ENCODE measurements at regions not wholly inside any gene's neighbourhood (a gene's known extent, or its start where the extent isn't known, plus 50 kb on each side); places are given as distances from the start of the nearest gene placed in this dataset.

DNA sequence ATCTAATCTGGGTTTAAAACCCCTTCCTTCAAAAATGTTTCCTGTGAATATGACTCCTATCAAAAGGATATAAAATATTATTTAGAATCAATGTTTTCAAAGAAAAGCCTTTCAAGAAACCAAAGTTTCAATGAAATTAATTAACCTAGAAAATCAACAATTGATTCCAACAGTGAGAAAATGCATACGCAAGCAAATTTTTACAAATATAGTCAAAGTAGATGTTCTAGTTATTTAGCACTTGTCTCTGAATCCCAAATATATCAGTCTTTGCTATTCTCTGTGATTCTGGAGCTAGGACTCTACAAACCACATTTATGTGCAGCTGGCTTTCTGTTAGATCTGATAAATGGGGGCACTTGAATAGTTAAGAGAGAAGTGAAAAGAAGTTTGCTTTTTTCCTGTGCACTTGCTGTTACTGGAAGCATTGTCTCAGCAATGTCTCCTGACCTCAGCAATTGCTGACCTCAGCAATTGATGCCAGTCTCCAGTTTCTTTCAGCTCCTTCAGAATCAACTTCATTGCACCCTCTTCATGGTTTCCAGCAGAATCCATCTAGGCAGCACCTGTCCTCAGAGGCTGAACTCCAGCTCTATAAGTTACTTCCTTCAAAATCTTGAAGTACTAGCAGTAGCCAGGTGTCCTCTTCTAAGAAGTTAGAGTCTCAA is 879.9 kb upstream of the LRRN3 start:
- Mint-ChIP-seq H3K27ac (no peak overlapping the region), H3K36me3 (peaks cover 7% of the 10 kb centered on the region)

DNA sequence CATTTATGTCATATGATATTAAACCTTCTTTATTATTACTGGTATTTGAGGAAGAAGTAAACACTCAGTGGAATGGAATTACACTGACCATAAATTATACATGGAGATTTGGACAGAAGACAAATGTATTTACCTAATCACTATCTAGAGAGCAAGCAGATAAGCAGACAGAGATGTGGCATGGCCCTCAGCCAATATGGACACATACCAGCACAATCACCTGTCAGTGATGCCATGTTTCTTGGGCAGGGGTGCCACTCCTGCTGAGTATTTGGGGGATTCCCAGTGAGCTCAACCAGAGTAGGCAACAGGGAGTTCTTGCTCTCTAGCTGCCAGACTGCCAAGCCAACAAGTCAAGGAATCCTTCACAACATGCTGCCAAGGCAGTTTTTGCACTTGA is 866.3 kb upstream of the LRRN3 start:
- no peaks in the 10 kb centered on the region for H3K27me3 Mint-ChIP-seq (ENCODE audit: low read depth)
- H3K4me3 Mint-ChIP-seq = no peak overlapping the region
- H3K27ac Mint-ChIP-seq = no peak overlapping the region
- H3K9me3 Mint-ChIP-seq = no peaks in the 10 kb centered on the region
- no peak for TF ChIP-seq CTCF (IDR thresholded peaks at IDR 0.05; ENCODE audit: unreplicated experiment)
- DNase-seq (ENCODE audit: low spot score in 2 of 2, unreplicated experiment in 2 of 2) = no peak
- no peaks in the 10 kb centered on the region for H3K36me3 Mint-ChIP-seq
- peaks cover 14% of the 10 kb centered on the region for H3K4me1 Mint-ChIP-seq

More for the DNA sequence above, 879.9 kb upstream of the LRRN3 start:
- H3K9me3 Mint-ChIP-seq = peaks cover 28% of the 10 kb centered on the region
- TF ChIP-seq CTCF (IDR thresholded peaks at IDR 0.05; ENCODE audit: unreplicated experiment) = no peak
- no peak overlapping the region for H3K4me3 Mint-ChIP-seq
- DNase-seq (ENCODE audit: low spot score in 2 of 2, unreplicated experiment in 2 of 2) = no peak
- no peaks in the 10 kb centered on the region for H3K27me3 Mint-ChIP-seq (ENCODE audit: low read depth)
- peaks cover 1% of the 10 kb centered on the region for H3K4me1 Mint-ChIP-seq

GRCh38 chr7:110246118-110246517 is 844.8 kb upstream of the LRRN3 start:
- Mint-ChIP-seq H3K27me3 (ENCODE audit: low read depth) (no peaks in the 10 kb centered on the region), H3K9me3 (peaks cover 6% of the 10 kb centered on the region), H3K4me3 (no peak overlapping the region), H3K36me3 (no peaks in the 10 kb centered on the region), H3K27ac (no peak overlapping the region), H3K4me1 (no peaks in the 10 kb centered on the region)
- TF ChIP-seq CTCF (IDR thresholded peaks at IDR 0.05; ENCODE audit: unreplicated experiment) = no peak
- no peak for DNase-seq (ENCODE audit: low spot score in 2 of 2, unreplicated experiment in 2 of 2)

- H3K4me3 Mint-ChIP-seq = no peak overlapping the region
- DNase-seq (ENCODE audit: low spot score in 2 of 2, unreplicated experiment in 2 of 2) = no peak
- peaks cover 4% of the 10 kb centered on the region for H3K9me3 Mint-ChIP-seq
- no peaks in the 10 kb centered on the region for H3K27me3 Mint-ChIP-seq (ENCODE audit: low read depth)
- H3K36me3 Mint-ChIP-seq = no peaks in the 10 kb centered on the region
- no peak for TF ChIP-seq CTCF (IDR thresholded peaks at IDR 0.05; ENCODE audit: unreplicated experiment)
- peaks cover 18% of the 10 kb centered on the region for H3K4me1 Mint-ChIP-seq
- H3K27ac Mint-ChIP-seq = peak overlapping the region; percentile 22
Observed at GRCh38 chr7:110253093-110253492, 837.8 kb upstream of the LRRN3 start.

- H3K4me1 Mint-ChIP-seq = peaks cover 6% of the 10 kb centered on the region
- no peak overlapping the region for H3K27ac Mint-ChIP-seq
- DNase-seq (ENCODE audit: low spot score in 2 of 2, unreplicated experiment in 2 of 2) = no peak
- no peak overlapping the region for H3K4me3 Mint-ChIP-seq
- peaks cover 12% of the 10 kb centered on the region for H3K9me3 Mint-ChIP-seq
- no peaks in the 10 kb centered on the region for H3K27me3 Mint-ChIP-seq (ENCODE audit: low read depth)
- H3K36me3 Mint-ChIP-seq = no peaks in the 10 kb centered on the region
- TF ChIP-seq CTCF (IDR thresholded peaks at IDR 0.05; ENCODE audit: unreplicated experiment) = no peak
Observed at GRCh38 chr7:110257673-110258072, 833.3 kb upstream of the LRRN3 start.

- Mint-ChIP-seq H3K9me3 (peaks cover 9% of the 10 kb centered on the region), H3K36me3 (no peaks in the 10 kb centered on the region), H3K4me1 (no peaks in the 10 kb centered on the region), H3K27ac (no peak overlapping the region), H3K27me3 (ENCODE audit: low read depth) (no peaks in the 10 kb centered on the region), H3K4me3 (no peak overlapping the region)
- no peak for TF ChIP-seq CTCF (IDR thresholded peaks at IDR 0.05; ENCODE audit: unreplicated experiment)
- no peak for DNase-seq (ENCODE audit: low spot score in 2 of 2, unreplicated experiment in 2 of 2)
Observed at GRCh38 chr7:110262251-110262650, 828.7 kb upstream of the LRRN3 start.

Measured in mesothelial cell of epicardium (in vitro differentiated cells).